ENCODE measurements at regions not wholly inside any gene's neighbourhood (a gene's known extent, or its start where the extent isn't known, plus 50 kb on each side); places are given as distances from the start of the nearest gene placed in this dataset.

DNA sequence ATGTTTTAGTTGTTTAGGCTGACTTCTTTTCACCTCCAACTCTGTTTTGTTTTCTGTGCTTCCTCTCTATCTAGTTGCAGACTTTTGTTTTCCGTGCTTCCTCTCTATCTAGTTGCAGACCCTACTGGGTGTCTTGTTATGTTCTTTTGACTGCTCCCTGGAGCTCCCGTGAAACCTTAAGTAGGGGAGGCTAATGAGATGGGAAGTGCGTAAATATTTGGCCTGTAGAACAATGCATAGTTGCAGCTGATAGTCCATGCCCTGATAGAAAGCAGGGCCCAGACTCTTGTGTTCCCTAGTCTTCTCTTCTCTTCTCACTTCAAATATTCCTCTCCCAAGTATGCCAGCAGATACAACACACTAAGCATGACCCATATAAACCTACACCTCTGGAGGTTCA is 757.0 kb downstream of the BRINP1 start:
- TF ChIP-seq, protein P1, sequence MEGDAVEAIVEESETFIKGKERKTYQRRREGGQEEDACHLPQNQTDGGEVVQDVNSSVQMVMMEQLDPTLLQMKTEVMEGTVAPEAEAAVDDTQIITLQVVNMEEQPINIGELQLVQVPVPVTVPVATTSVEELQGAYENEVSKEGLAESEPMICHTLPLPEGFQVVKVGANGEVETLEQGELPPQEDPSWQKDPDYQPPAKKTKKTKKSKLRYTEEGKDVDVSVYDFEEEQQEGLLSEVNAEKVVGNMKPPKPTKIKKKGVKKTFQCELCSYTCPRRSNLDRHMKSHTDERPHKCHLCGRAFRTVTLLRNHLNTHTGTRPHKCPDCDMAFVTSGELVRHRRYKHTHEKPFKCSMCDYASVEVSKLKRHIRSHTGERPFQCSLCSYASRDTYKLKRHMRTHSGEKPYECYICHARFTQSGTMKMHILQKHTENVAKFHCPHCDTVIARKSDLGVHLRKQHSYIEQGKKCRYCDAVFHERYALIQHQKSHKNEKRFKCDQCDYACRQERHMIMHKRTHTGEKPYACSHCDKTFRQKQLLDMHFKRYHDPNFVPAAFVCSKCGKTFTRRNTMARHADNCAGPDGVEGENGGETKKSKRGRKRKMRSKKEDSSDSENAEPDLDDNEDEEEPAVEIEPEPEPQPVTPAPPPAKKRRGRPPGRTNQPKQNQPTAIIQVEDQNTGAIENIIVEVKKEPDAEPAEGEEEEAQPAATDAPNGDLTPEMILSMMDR (IDR thresholded peaks at IDR 0.05) = no peak
- TF ChIP-seq EP300 (IDR thresholded peaks at IDR 0.05) = no peak

Data from esophagus muscularis mucosa (tissue), 3 donors.